Spleen (tissue), 7 donors: ENCODE measurements at regions not wholly inside any gene's neighbourhood (a gene's known extent, or its start where the extent isn't known, plus 50 kb on each side); places are given as distances from the start of the nearest gene placed in this dataset.

Source experiments
- POLR2A ChIP-seq, 3 donors: fragments of 450-650 bp; IDR thresholded peaks; one replicate each; pipeline ENCODE4 v1.5.1; 2017; ENCODE audit warnings: antibody characterized with exemption in 3 of 3, mild to moderate bottlenecking in 1 of 3
- TF ChIP-seq, protein P1 (sequence below), 11 experiments: fragments of 200-600 bp in 7 of 11; fragments of 450-650 bp in 4 of 11; sonication (generic) in 4 of 11; IDR thresholded peaks in 8 of 11; conservative IDR thresholded peaks in 3 of 11; 1 replicate in 7 of 11; 2 replicates in 4 of 11; pipeline versions ENCODE4 v1.4.0 to v1.8.0; 2016 to 2021; ENCODE audit warnings: antibody characterized with exemption in 11 of 11, inconsistent platforms in 4 of 11, mild to moderate bottlenecking in 1 of 11
- donor health status: DM: no; HTN: no; CAD: no; lungs with moderate emphysema.
- donor health status: DM: no; HTN: no; CAD: no.
- donor health status: DM: no; HTN: no; CAD: no.

GRCh38 chr9:1236061-1236460, 185.9 kb downstream of the DMRT2 start:
- TF ChIP-seq, protein P1, sequence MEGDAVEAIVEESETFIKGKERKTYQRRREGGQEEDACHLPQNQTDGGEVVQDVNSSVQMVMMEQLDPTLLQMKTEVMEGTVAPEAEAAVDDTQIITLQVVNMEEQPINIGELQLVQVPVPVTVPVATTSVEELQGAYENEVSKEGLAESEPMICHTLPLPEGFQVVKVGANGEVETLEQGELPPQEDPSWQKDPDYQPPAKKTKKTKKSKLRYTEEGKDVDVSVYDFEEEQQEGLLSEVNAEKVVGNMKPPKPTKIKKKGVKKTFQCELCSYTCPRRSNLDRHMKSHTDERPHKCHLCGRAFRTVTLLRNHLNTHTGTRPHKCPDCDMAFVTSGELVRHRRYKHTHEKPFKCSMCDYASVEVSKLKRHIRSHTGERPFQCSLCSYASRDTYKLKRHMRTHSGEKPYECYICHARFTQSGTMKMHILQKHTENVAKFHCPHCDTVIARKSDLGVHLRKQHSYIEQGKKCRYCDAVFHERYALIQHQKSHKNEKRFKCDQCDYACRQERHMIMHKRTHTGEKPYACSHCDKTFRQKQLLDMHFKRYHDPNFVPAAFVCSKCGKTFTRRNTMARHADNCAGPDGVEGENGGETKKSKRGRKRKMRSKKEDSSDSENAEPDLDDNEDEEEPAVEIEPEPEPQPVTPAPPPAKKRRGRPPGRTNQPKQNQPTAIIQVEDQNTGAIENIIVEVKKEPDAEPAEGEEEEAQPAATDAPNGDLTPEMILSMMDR (IDR thresholded peaks at IDR 0.05 in 8 of 11, conservative IDR thresholded peaks at IDR 0.05 in 3 of 11) = no peak
- TF ChIP-seq POLR2A (IDR thresholded peaks at IDR 0.05) = no peak
